GM10248 (cell line): ENCODE measurements at regions not wholly inside any gene's neighbourhood (a gene's known extent, or its start where the extent isn't known, plus 50 kb on each side); places are given as distances from the start of the nearest gene placed in this dataset.

ENCODE experiments used
- CTCF ChIA-PET: fragments of 300-600 bp; sonication (Branson Sonifier 250); formaldehyde crosslinking; extraction: SDS; loops from one replicate; lab custom pipeline; 2021; ENCODE audit warnings: antibody characterized with exemption; lab: Yijun Ruan, JAX
- POLR2A ChIA-PET: fragments of 350-650 bp; sonication (Branson Sonifier 250); formaldehyde crosslinking; extraction: SDS; loops from one replicate; lab custom pipeline; 2020; ENCODE audit warnings: antibody characterized with exemption; lab: Yijun Ruan, JAX
- DNase-seq: peaks from one replicate; pipeline ENCODE4 v3.0.0; 2012; ENCODE audit errors: extremely low spot score
- TF ChIP-seq, protein P1 (sequence below): IDR thresholded peaks from 2 replicates; pipeline ENCODE4 v1.5.1; 2012; ENCODE audit warnings: mild to moderate bottlenecking, low read depth; ENCODE audit errors: extremely low read depth, missing control alignments, control extremely low read depth

DNA sequence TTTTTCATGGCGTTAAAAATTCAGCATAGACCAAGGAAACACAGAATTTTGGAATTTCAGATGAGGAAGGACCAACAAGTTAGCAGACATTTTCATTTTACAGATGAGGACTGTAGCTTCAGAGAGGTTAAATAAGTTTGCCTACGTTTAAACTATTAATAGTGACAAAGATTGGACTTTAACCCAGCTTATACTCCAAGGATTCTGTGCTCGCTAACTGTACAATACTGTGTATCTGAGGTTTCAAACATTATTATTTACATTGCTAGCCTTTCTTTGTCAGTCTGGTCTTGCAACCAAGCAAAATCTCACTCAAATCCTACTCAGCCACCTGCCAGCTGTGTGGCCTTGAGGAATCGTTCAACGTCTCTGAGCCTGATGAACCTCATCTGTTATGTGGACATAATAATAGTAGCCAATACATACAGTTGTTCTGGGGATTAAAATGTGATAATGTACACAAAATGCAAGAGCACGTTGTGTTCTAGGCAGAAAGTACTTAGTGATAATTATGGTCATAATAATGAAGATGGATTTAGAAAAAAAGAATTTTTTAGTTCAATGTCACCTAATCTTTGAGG, 462.4 kb upstream of the TRIB2 start:
- TF ChIP-seq, protein P1, sequence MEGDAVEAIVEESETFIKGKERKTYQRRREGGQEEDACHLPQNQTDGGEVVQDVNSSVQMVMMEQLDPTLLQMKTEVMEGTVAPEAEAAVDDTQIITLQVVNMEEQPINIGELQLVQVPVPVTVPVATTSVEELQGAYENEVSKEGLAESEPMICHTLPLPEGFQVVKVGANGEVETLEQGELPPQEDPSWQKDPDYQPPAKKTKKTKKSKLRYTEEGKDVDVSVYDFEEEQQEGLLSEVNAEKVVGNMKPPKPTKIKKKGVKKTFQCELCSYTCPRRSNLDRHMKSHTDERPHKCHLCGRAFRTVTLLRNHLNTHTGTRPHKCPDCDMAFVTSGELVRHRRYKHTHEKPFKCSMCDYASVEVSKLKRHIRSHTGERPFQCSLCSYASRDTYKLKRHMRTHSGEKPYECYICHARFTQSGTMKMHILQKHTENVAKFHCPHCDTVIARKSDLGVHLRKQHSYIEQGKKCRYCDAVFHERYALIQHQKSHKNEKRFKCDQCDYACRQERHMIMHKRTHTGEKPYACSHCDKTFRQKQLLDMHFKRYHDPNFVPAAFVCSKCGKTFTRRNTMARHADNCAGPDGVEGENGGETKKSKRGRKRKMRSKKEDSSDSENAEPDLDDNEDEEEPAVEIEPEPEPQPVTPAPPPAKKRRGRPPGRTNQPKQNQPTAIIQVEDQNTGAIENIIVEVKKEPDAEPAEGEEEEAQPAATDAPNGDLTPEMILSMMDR: no peak
- no peak for DNase-seq
- POLR2A ChIA-PET: no interaction called here
- CTCF ChIA-PET: interaction anchor here (1.0 kb wide), 1 partner anchor 34 kb away, joined by 3 read pairs; no protein-coding TSS in a partner anchor

DNA sequence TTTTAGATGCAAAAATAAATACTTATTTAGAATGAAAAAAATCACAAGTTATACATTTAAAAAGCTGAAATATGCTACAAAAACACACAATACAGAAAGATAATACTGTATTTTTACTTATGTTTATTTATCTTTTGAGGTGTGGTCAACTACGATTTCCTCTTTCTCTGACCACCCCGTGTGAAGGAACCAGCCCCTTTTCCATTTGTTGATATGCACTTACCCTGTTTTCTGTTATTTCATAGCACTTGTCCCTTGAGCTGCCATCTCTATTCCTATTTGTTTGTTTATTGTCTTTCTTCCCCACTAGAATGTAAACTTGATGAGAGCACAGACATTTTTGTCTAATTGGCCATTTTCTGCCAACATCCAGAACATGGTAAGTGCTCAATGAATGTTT, 460.5 kb upstream of the TRIB2 start:
- CTCF ChIA-PET: no interaction called here
- TF ChIP-seq, protein P1: no peak
- POLR2A ChIA-PET: no interaction called here
- DNase-seq: no peak

DNA sequence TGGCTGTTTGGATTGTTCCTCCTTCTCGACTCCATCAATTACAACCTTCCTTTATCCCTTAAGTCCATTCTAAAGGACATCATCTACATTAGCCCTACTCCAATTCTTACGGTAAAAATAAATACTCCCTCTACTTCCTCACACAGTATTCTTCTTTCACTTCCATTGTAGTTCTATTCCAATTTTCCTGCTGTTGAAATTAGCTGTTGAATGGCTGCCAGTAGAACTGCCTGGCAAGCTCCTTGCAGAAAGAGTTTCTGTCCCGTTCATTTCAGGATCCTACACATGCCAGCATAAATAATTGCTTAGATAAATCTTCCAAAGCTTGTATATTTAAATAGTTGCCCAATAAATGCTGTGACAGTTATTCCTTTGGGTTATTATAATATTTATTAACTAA, 459.3 kb upstream of the TRIB2 start:
- ChIA-PET POLR2A (no interaction called here), CTCF (interaction anchor here (0.9 to 1.1 kb wide), 2 partner anchors 11 to 14 kb away, joined by 3 to 4 read pairs; no protein-coding TSS in a partner anchor)
- DNase-seq: no peak
- TF ChIP-seq, protein P1: no peak

- DNase-seq: no peak
- CTCF ChIA-PET: interaction anchor here (0.9 kb wide), 1 partner anchor 30 kb away, joined by 3 read pairs; no protein-coding TSS in a partner anchor
- POLR2A ChIA-PET: no interaction called here
- TF ChIP-seq, protein P1: no peak
Observed at GRCh38 chr2:12259493-12259892, 457.2 kb upstream of the TRIB2 start.

- no peak for DNase-seq
- TF ChIP-seq, protein P1: no peak
- POLR2A ChIA-PET: no interaction called here
- CTCF ChIA-PET: no interaction called here
Observed at GRCh38 chr2:12261986-12262680, 454.6 kb upstream of the TRIB2 start.

- ChIA-PET CTCF (interaction anchor here (1.0 kb wide), 1 partner anchor 9 kb away, joined by 3 read pairs; no protein-coding TSS in a partner anchor), POLR2A (no interaction called here)
- no peak for DNase-seq
- TF ChIP-seq, protein P1: no peak
Observed at GRCh38 chr2:12262681-12263436, 453.9 kb upstream of the TRIB2 start.
